SKM-1 (cell line): ENCODE measurements at regions not wholly inside any gene's neighbourhood (a gene's known extent, or its start where the extent isn't known, plus 50 kb on each side); places are given as distances from the start of the nearest gene placed in this dataset.

ENCODE experiments used
- DNase-seq: peaks from one replicate; lab custom pipeline; 2025; ENCODE audit not compliant: unreplicated experiment; lab: John Stamatoyannopoulos, UW

GRCh38 chr10:6657669-6658068, 77.6 kb upstream of the PRKCQ start:
- no peak for DNase-seq

- no peak for DNase-seq
Observed at GRCh38 chr10:6657196-6657595, 77.1 kb upstream of the PRKCQ start.

- DNase-seq = no peak
Observed at GRCh38 chr10:6654571-6654970, 74.5 kb upstream of the PRKCQ start.

- DNase-seq = no peak
Observed at GRCh38 chr10:6650586-6650985, 70.5 kb upstream of the PRKCQ start.

- DNase-seq = no peak
Observed at GRCh38 chr10:6649903-6650302, 69.8 kb upstream of the PRKCQ start.

- DNase-seq = no peak
Observed at GRCh38 chr10:6648894-6649720, 69.0 kb upstream of the PRKCQ start.

- DNase-seq = no peak
Observed at GRCh38 chr10:6647811-6648526, 67.9 kb upstream of the PRKCQ start.

GRCh38 chr10:6643962-6644361, 63.9 kb upstream of the PRKCQ start:
- no peak for DNase-seq

- DNase-seq = no peak
Observed at GRCh38 chr10:6642876-6643275, 62.8 kb upstream of the PRKCQ start.

- no peak for DNase-seq
Observed at GRCh38 chr10:6640433-6641040, 60.5 kb upstream of the PRKCQ start.

- no peak for DNase-seq
Observed at GRCh38 chr10:6637053-6637452, 57.0 kb upstream of the PRKCQ start.

GRCh38 chr10:6635784-6636183, 55.7 kb upstream of the PRKCQ start:
- DNase-seq = no peak
